ENCODE measurements at regions not wholly inside any gene's neighbourhood (a gene's known extent, or its start where the extent isn't known, plus 50 kb on each side); places are given as distances from the start of the nearest gene placed in this dataset.

DNA sequence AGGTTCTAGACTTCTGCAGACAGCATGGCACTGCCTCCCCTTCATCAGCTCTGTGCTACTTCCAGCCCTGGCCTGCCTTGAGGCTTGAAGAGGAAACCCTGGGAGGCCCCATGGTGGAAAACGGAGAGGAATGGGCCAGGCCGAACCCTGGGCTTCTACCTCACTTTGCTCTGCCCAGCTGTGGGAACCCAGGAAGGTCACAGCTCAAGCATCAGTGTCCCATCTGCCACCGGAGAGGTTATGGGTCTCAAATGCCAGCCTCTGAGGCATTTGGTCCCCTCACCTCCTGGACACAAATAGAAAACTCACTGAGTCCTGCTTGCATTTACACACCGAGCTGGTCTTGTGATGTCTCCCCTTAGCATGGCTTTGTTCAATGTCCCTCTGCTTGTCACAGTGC lies 80.1 kb upstream of the ALDH1B1 start:
- no peak for DNase-seq

DNA sequence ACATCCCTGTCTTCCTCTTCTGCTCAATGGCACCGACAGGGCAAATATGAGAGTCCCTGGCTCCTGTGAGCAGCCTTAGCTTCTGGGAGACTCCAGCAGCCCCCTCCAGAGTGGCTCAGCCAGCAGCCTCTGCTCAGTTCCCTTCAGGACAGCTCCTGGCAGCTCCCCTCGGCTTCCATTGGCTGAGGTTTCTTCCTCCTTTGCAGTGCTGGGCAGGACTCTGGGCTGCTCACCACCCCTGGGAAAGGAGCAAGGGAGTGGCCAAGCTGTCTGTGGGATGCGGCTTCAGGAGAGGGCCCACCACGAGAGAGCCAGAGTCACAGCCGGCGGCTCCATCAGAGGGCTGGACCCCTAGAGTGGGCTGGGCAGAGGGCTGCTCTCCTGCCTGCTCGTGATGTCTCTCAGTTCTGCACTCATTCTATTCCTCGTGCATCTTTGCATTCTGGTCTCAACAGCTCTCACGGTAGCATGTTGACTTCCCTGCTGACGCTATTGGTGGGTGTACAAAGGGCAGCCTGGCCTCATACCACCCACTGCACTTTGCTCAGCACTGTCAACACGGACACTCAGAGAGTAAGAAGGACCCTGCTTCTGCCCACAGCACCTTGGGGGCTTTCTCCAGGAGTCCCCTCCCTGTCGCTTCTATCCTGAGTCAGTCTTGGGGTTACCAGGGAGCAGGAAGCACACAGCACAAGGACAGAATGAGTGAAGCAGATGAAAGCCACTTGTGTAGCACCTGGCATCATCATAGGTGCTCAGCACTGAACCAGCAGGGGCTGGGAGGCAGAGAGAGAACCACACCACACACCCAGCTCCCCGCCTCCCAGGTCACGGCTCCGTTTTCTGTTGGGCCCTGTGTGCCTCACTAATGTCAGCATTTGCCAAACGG lies 80.9 kb upstream of the ALDH1B1 start:
- DNase-seq: no peak

DNA sequence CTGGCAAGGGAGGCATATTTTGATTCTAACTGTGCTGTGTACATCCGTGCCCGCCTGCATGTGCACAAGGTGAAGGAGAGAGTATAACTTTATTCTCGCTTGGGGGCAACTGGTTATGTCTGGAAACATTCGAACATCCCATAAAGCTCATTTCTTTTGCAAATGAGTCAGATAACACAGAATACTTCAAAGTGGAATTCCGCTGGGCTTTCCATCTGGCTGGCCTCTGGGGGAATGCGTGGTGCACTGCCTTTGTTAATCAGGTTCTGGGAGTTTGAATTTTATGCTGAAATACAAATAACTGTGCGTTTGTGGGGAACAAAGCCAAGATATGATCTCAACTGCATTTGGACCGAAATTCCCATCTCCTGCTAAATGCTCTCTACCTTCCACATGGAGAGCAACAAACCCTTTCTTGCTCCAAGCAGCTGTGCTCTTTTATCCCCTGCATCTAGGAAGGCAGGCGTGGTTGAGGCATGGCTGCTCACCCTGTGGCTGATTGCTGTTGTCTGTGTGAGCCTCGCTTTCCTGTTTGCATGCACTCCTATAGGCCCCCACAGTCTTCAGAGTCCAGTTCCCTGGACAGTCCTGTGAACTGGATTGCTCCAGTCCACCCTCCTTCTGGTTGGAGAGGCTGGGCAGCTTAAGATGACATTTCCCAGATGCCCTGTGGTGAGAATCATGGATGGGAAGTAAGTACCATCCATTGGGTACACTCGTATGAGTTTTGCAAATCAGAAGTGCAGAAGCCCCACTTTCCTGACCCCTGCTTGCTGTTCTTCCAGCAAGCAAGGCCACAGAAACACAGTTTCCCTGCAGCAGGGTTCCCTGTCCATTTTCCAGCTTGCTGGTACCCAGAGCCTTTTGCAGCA lies 82.9 kb upstream of the ALDH1B1 start:
- no peak for DNase-seq

DNA sequence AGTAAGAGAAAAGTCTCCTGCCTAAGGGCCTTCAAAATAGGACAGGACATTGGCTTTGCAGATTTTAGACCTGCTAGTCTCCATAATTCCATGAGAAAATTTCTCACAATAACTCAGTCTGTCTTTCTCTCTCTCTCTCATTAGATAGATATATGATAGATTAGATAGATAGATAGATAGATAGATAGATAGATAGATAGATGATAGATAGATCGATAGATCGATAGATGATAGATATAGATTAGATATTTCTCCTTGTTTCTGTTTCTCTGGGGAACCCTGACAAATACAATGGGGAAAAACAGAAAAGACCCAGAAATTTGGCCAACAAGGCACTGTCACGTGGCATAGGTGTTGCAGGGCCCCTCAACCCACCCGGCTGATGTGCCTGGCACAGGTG lies 84.4 kb upstream of the ALDH1B1 start:
- DNase-seq: no peak

DNA sequence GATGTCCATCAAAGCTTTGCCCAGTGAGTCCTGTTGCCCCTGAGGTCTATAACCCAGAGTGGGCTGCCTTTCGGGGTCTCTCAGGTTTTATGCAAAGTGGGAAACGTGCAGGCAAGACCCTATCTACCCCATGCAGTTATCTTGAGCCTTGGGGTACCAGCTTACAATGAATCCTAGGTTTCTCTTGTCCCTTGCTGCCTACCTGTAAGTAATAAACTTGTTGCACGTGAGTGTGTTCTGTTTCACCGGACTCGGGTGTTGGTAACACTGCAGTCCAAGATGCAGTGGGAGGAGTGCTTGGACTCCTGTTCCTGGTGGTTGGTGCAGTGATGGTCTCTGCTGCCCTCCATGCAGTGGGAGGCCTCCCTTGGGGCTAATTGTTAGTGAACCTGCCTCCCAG lies 85.6 kb upstream of the ALDH1B1 start:
- DNase-seq: no peak

DNA sequence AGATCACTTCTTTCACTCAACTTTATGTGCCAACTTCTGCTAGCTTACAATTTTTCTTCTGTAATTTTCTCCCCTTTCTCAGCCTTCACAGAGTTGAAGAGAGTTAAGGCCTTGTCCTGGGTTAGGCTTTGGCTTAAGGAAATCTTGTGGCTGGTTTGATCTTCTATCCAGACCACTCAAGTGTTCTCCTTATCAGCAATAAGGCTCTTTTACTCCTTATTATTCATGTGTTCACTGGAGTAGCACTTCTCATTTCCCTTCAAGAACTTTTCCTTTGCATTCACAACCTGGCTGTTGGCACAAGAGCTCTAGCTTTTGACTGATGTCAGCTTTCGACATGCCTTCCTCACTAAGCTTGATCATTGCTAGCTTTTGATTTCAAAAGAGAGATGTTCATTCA lies 86.9 kb upstream of the ALDH1B1 start:
- no peak for DNase-seq

DNA sequence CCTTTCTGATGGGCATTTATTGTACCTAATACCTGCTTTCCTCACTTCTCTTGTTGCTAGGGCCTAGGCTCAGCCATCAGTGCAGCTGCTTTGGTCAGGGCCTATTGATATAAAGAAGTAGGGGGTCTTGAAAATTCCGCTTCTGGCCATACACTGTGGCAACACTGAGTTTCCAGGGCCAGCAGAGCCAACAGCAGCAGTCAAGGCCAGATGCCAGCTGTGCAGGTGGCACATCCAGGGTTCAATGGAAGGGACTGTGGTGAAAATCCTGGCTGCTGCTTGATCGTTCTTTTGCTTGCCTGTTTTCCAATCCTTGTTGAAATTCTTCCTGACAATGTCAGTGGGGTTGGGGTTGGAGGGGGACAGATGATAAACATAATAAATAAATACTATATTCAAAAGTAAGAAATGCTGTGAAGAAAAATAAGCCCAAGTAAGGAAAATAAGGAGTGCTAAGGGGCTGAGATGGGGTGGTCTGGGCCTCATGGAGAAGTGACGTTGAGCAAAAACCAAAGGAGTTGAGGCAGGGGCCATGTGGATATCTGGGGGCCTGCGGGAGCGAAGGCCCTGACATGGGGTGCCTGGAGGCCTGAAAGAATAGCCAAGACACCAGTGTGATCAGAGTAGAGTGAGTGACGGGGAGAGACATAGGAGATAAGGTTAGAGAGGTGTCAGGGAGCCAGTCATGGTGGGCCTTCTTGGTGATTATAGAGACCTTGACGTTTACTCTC lies 91.0 kb upstream of the ALDH1B1 start:
- no peak for DNase-seq

DNA sequence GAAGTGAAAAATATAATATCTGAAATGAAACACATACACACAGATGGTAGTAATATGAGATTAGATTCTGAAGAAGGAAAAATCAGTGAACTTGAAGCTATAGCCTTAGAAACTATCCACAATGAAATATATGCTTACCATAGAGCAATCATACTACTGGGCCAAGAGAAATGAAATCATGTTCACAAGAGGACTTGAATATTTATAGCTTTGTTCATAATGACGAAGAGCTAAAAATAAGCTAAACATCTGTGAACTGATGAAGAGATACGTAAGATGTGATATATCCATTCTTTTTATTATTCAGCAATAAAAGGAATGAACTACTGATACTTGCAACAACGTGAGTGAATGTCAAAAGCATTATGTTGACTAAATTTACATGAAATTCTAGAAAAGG lies 92.6 kb upstream of the ALDH1B1 start:
- DNase-seq: no peak

DNA sequence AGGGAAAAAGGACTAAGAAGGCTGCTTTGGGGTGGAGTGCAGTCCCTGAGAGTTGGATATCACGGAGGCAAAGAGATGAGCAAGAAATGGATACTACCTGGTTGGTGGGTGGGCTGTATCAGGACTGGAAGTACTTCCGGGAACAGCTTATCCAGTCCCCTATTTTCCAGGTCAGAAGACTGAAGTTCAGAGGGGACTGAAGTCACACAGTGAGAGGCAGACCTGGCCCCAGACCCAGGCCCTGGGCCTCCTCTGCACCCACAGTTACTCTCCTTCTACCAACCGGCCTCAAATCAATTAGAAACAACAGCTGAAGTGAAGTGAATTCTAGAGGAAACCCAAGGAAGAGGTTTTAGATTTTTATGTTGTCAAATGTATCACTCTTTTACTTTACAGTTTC lies 93.6 kb upstream of the ALDH1B1 start:
- DNase-seq: no peak

DNA sequence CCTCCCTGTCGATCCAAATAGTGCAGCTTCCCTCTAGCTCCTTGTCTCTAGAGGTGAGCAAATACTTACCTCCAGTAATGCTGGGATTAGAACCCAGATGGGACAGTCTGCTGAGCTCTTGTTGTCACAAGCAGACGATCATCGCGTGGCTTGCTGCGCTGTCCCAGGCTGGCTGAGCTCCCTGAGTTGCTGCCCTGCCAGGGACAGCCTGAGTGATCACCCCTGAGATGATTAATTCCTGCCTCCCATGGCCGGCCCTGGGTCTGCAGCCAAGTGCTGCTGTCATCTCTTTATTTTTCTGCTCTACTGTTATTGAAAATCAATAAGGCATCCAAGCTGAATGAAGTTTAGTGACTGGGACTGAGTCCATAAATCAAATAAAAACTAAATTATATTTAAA lies 94.0 kb upstream of the ALDH1B1 start:
- no peak for DNase-seq

DNA sequence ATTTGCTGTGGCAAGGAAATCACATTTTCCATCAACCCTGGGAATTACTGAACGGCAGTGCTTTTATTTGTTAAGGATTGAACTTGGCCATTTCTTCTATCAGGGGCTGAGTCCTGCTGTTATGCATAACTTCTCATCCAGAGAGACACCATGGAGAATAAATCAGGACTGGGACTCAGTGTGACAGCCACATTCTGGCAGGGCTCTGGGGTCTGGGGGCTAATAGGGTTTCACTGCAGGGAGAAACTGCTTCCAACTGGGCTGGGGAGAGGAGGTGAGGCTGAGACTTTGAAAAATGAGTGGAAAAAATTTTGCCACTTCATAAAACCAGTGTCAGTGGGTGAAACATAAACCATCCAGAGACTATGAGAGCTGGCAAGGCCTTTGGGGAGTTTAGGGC lies 95.7 kb upstream of the ALDH1B1 start:
- DNase-seq: no peak

DNA sequence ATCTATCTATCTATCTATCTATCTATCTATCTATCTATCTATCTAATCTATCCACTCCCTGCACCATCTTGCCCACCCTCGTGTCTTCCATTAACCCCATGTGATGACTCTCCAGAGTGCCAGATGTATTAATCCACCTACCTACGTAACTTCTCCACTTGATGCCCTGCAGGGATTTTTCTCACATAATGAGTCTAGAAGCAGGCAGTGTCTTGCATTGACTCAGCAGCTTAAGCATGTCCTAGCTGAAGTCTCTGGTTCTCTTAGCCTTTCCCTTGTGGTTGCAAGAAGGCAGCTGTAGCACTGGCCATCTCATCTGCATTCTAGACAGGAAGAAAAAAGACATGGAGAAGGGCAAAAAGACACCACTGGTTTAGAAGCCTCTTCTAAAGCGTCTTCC lies 96.7 kb upstream of the ALDH1B1 start:
- DNase-seq: no peak

DNA sequence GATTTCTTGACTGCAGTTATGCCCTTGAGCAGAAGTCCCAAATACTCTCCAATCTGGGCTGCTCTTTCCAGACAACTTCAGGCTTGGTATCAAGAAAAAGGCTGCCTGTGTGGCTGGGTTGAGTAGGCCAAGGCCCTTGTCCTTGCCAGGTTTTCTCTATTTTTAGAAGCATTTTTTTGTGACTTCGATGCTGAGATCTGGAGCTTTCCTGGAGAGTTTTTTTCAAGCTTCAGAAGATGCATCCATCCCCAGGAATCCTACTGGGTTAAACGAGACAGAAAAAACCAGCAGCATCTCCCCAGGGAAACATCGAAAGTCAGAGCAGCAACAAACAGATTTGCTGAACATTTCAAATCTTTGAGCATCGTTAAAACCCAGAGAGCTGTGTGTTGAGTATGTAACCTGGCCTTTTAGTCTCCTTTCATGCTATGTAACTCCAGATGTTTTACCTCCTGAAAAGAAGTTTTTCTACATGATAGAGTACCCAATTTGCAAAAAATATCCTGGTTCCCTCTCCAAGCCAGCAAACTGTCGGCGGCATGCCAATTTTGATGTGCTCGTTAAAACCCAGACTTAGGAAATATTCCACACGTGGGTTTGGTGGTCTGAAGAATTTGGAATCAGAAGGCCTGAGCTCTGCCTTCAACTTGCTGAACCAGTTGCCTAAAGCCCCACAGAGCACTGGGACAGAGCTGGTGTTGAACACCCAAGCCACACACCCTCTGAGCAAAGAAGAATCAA lies 98.1 kb upstream of the ALDH1B1 start:
- DNase-seq: no peak

DNA sequence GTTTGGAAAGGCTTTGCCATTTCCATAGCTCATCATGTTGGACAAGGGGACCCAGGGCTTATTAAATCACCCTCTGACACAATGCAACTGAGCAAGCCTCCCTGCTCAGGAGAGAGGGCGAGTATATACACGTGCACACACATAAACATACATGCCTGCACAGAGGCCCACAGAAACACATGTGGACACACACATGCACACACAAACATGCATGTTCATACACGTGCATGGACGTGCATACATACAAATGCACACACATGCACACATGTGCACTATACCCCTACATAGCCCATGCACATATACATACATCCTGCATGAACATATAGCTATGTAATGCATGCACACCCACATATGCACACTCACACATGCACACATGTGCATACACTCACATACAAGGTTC lies 99.5 kb upstream of the ALDH1B1 start:
- DNase-seq: no peak

DNA sequence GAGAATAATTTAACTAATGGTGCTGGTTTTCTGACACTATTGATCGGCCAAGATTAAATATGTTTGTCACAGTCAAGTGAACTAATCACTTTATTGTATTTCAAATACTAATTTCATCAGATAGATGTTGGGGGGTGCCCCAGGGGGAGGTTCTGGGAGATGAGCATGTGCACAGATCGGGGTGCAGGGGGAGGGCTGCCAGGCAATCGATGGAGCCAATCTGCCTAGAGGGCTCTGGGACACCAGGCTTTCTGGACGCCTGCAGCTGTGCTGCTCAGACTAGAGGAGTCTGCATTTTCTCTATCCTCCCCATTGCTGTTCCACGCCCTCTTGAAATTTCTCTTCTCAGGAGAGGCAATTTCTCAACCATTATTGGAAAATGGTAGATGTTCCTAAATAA lies 100.0 kb upstream of the ALDH1B1 start:
- no peak for DNase-seq

DNA sequence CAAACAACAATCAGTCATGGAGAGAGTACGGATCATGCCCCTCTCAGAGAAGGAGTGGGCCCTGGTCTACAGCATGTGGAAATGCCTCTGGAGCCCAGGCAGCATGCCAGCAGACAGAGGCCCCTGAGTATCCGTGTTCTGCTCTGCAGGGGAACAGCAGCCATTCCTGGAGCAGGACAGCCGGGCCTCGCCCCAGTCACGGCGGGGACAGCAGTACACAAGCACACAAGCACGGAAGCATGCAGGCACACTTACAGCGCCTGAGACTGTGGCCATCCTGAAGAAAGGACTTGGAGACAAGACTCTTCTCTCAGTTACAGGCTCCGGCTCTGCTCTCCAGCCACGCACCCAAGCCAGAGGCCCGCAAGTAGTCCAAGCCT lies 102.6 kb upstream of the ALDH1B1 start:
- no peak for DNase-seq

DNA sequence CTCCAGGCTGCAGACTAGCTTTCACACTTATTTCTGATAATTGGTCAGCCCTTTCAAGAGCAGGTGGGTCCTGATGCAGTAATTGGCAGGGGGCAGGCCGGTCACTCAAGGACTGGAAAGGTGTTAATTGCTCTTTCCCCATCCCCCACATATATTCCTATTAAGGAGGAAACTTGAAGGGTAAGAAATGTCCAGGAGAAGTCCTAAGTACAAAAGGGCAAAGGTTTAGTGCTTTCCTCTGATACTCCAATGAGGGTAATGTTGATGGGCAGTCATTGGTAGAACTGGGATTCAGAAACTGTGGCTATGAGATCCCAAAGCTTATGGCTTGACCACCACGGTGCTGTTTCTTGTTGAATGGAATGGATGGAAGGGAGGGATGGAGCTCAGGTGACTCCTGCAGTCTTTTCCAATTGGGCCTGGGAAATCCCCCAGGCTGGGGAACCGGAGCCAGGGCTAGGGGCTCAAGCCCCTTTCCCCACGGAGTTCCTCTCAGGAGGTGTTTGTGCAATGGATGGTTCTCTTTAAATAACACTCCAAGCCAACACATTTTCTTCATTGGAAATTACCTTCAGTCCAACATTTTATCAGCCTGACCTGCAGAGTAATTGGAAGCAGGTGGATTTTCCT lies 103.2 kb upstream of the ALDH1B1 start:
- DNase-seq: no peak

DNA sequence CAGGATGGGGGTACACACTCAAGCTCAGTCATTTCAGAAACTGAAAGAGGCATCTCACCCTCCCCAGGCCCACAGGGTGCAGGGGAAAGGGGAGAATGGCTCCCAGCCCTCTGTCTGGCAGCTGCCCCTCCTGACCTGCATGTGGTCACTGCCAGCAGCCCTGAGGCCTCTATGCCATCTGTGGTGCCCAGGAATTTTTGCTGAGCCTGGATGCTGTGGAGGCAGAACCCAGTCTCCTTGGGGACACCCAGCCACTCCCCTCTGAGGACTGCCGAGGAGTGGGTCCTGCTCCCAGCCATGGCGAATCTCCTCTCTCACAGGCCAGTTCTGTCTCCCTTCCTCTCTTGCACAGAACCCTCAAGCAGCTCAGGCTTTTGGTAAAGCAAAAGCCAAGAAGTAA lies 104.0 kb upstream of the ALDH1B1 start:
- DNase-seq: no peak

DNA sequence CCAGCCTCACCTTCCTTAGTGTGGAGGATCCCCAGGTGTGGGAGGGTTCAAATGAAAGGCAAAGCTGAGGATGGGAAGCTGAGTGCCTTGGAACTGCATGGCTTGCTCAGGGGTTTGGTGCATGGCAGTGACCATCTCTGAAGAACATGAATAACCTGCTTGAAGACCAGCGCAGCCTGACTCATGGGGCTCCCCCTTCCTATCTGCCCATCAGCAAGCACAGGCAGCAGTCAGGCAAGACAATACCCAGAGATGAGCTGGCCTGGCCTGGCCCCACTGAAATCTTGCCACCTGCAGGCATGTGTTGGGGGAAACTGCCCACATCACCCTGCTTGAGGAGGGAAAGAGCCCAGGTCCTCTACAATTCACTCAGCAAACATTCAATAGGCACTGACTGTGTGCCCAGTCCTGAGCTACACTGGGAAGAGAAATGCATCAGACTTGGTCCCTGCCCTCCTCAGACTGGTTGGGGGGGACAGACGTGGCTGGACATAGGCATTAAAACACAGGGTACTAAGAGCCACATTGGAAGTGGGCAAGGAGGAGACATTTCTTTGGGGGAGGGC lies 105.0 kb upstream of the ALDH1B1 start:
- no peak for DNase-seq

DNA sequence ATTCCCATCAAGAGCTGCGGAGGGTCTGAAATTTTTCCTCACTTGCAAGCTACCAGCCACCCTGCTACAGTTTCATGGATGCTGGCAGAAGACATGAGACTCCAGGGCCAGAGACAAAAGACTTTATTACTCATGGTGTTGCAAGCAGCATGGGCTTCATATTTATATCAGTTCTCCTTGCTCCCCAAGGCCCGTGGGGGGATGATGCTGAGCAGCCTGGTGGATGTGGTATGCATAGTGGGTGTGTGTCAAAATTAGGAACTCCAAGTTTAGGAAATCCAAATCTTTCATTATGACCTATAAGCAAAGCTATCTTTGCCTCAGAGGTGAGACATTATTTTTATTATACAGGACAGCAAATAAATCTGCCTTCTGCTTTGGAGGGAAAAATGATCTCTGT lies 105.7 kb upstream of the ALDH1B1 start:
- no peak for DNase-seq

DNA sequence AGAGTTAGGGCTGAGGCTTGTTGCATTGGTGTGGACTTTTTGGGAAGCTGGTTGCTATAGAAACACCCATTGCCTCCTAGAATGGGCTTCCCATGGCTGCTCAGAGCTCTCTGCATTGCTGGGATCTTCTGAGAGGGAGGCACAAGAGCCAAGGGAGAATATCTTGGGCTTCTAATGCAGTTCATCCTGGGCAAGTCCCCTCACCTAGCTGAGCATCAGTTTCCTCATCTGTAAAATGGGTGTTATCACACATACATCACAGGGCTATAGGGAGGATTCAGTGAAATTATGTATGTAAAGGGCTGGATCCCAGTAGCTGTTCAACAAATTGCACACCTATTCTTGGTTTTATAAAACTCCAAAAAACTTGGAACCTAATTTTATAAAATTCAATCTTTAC lies 106.1 kb upstream of the ALDH1B1 start:
- no peak for DNase-seq

DNA sequence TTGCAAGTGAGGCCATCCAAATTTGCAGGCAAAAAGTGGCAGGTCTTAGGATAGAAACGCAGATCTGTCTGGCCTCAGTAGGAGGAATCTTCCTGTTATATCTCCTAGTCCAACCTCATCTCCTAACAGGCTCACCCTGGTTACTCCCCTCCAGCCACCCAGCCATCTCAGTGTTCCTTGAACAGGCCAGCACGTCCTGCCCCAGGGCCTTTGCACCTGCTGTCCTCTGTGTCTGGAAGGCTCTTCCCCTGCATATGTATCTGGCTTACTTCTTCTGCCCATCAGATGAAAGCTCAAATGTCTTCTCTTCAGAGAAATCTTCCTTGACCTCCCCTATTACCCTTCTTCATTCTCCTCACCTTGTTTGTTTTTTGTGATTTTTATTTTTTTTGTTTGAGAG lies 107.3 kb upstream of the ALDH1B1 start:
- no peak for DNase-seq

All from NCI-H1105 (cell line).